ENCODE measurements at regions not wholly inside any gene's neighbourhood (a gene's known extent, or its start where the extent isn't known, plus 50 kb on each side); places are given as distances from the start of the nearest gene placed in this dataset.
"Not testable (repeated sequence)": the region's sequence is repeated elsewhere in the genome, so short reads cannot be mapped to it uniquely, and the experiment has no call there.

DNA sequence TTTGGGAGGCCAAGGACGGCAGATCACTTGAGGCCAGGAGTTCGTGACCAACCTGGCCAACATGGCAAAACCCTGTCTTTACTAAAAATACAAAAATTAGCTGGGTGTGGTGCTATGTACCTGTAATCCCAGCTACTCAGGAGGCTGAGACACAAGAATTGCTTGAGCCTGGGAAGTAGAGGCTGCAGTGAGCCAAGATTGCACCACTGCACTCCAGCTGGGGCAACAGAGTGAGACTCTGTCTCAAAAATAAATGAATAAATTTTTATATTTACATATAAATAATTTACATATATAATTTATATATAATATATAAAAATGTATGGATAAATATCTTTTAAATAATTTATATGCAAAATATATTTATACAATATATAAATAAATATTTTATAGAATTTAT, 263.3 kb downstream of the TPBG start:
- TF ChIP-seq CTCF (conservative IDR thresholded peaks at IDR 0.05 in 1 of 2, IDR thresholded peaks at IDR 0.05 in 1 of 2; ENCODE audit: low read depth in 1 of 2, low read length in 2 of 2); EZH2 (IDR thresholded peaks at IDR 0.05; ENCODE audit: low read length, missing control alignments): not testable (repeated sequence)

All from fibroblast of lung (primary cell).